H1 (cell line): ENCODE measurements at regions not wholly inside any gene's neighbourhood (a gene's known extent, or its start where the extent isn't known, plus 50 kb on each side); places are given as distances from the start of the nearest gene placed in this dataset.

ENCODE experiments used
- CTCF ChIA-PET: fragments of 300-600 bp; sonication (Branson Sonifier 250); formaldehyde crosslinking; loops from one replicate; lab custom pipeline; 2021; ENCODE audit not compliant: partially characterized antibody; lab: Charles Lee
- POLR2A ChIA-PET: fragments of 300-600 bp; sonication (Branson Sonifier 250); formaldehyde crosslinking; loops from one replicate; lab custom pipeline; 2021; ENCODE audit warnings: inconsistent platforms; ENCODE audit not compliant: partially characterized antibody; lab: Charles Lee
- DNase-seq, 2 experiments: peaks; one replicate each; pipeline versions ENCODE4 v3.0.0 to v3.0.0-alpha.2; 2010 to 2022; ENCODE audit warnings: low spot score in 2 of 2, low read depth in 1 of 2, mixed read lengths in 1 of 2
- FAIRE-seq: peaks from 2 replicates; lab custom pipeline; 2011; peaks lifted over from hg19 to GRCh38; lab: Jason Lieb, UNC
- H2AFZ ChIP-seq: 2 replicates; pipeline ENCODE4 v1.8.1; 2012; ENCODE audit warnings: low read length, inconsistent platforms
- H2AK5ac ChIP-seq: 2 replicates; pipeline ENCODE4 v1.6.1; 2013; ENCODE audit warnings: low read depth, low read length
- H2BK120ac ChIP-seq: replicated peaks from 2 replicates; pipeline ENCODE3; 2013; ENCODE audit warnings: low read depth, low read length, inconsistent platforms
- H2BK12ac ChIP-seq: 2 replicates; pipeline ENCODE4 v1.6.1; 2013; ENCODE audit warnings: low read depth, low read length
- H2BK15ac ChIP-seq: 2 replicates; pipeline ENCODE4 v1.6.1; 2013; ENCODE audit warnings: low read length
- H2BK20ac ChIP-seq: 2 replicates; pipeline ENCODE4 v1.6.1; 2013; ENCODE audit warnings: low read length
- H2BK5ac ChIP-seq: 2 replicates; pipeline ENCODE4 v1.6.1; 2013; ENCODE audit warnings: low read depth, low read length
- H3K14ac ChIP-seq: 2 replicates; pipeline ENCODE4 v1.6.1; 2013; ENCODE audit warnings: inconsistent platforms; ENCODE audit not compliant: insufficient read length
- H3K18ac ChIP-seq: 2 replicates; pipeline ENCODE4 v1.6.1; 2013; ENCODE audit warnings: low read length; ENCODE audit errors: extremely low read depth
- H3K23ac ChIP-seq: 2 replicates; pipeline ENCODE4 v1.6.1; 2013; ENCODE audit warnings: inconsistent platforms; ENCODE audit not compliant: insufficient read length
- H3K23me2 ChIP-seq: 2 replicates; pipeline ENCODE4 v1.6.1; 2013; ENCODE audit warnings: low read depth, low read length
- H3K27ac ChIP-seq: 2 replicates; pipeline ENCODE4 v1.6.1; 2011; ENCODE audit warnings: low read depth, low read length, inconsistent platforms
- H3K27me3 ChIP-seq, 4 experiments: replicated peaks in 1 of 4; 1 replicate in 1 of 4; 2 replicates in 3 of 4; pipeline versions ENCODE4 v1.6.1 to v1.8.1; 2011 to 2013; ENCODE audit warnings: low read length in 3 of 4, mild to moderate bottlenecking in 3 of 4, inconsistent platforms in 2 of 4, mixed read lengths in 2 of 4, moderate library complexity in 1 of 4; ENCODE audit not compliant: control insufficient read depth in 3 of 4, insufficient read depth in 3 of 4; ENCODE audit errors: extremely low read depth in 1 of 4
- H3K36me3 ChIP-seq, 4 experiments: 2 replicates each; pipeline versions ENCODE4 v1.6.1 to v1.8.1; 2011 to 2013; ENCODE audit warnings: mild to moderate bottlenecking in 4 of 4, low read length in 3 of 4, moderate library complexity in 2 of 4, control low read depth in 1 of 4, inconsistent platforms in 1 of 4; ENCODE audit not compliant: insufficient read depth in 4 of 4, control insufficient read depth in 2 of 4
- H3K4ac ChIP-seq: replicated peaks from 2 replicates; pipeline ENCODE3; 2013; ENCODE audit warnings: low read length, low read depth, mixed read lengths, inconsistent platforms; ENCODE audit not compliant: insufficient read length
- H3K4me1 ChIP-seq, 4 experiments: replicated peaks in 1 of 4; 1 replicate in 1 of 4; 2 replicates in 3 of 4; pipeline versions ENCODE4 v1.6.1 to v1.8.1; 2011 to 2013; ENCODE audit warnings: low read length in 3 of 4, inconsistent platforms in 2 of 4, mixed read lengths in 1 of 4; ENCODE audit not compliant: insufficient read depth in 4 of 4, control insufficient read depth in 3 of 4
- H3K4me2 ChIP-seq, 2 experiments: 2 replicates each; pipeline versions ENCODE4 v1.6.1 to v1.8.1; 2011 to 2013; ENCODE audit warnings: low read depth in 2 of 2, low read length in 2 of 2, control low read depth in 1 of 2, inconsistent platforms in 1 of 2, mild to moderate bottlenecking in 1 of 2; ENCODE audit not compliant: insufficient read depth in 1 of 2
- H3K4me3 ChIP-seq, 4 experiments: fragments of 200-600, 300-600 bp in 1 of 4; sonication (generic), shearing (Covaris generic), sonication (Bioruptor Twin) in 1 of 4; 2 replicates each; pipeline versions ENCODE4 v1.5.1 to v1.8.1; 2011 to 2016; ENCODE audit warnings: low read length in 4 of 4, low read depth in 3 of 4, control low read depth in 2 of 4, inconsistent platforms in 2 of 4, mild to moderate bottlenecking in 2 of 4, mixed read lengths in 1 of 4, moderate library complexity in 1 of 4; ENCODE audit not compliant: insufficient read depth in 2 of 4; ENCODE audit errors: extremely low read depth in 1 of 4
- H3K56ac ChIP-seq: replicated peaks from 2 replicates; pipeline ENCODE3; 2013; ENCODE audit warnings: low read depth, mild to moderate bottlenecking, mixed read lengths, low read length, inconsistent platforms; ENCODE audit not compliant: insufficient read length
- H3K79me1 ChIP-seq: 2 replicates; pipeline ENCODE4 v1.6.1; 2013; ENCODE audit warnings: low read depth, low read length, control low read depth
- H3K79me2 ChIP-seq, 2 experiments: 2 replicates each; pipeline versions ENCODE4 v1.6.1 to v1.8.1; 2012 to 2013; ENCODE audit warnings: low read length in 2 of 2, mild to moderate bottlenecking in 2 of 2, inconsistent platforms in 1 of 2; ENCODE audit not compliant: insufficient read depth in 2 of 2, control insufficient read depth in 1 of 2
- H3K9ac ChIP-seq, 4 experiments: replicated peaks in 1 of 4; 1 replicate in 1 of 4; 2 replicates in 3 of 4; pipeline versions ENCODE4 v1.6.1 to v1.8.1; 2011 to 2013; ENCODE audit warnings: low read depth in 3 of 4, low read length in 3 of 4, control low read depth in 2 of 4, mild to moderate bottlenecking in 2 of 4, moderate library complexity in 2 of 4, inconsistent platforms in 1 of 4; ENCODE audit errors: extremely low read depth in 1 of 4
- H3K9me3 ChIP-seq, 2 experiments: 2 replicates each; pipeline versions ENCODE4 v1.6.1 to v1.8.1; 2012 to 2013; ENCODE audit warnings: mild to moderate bottlenecking in 2 of 2, moderate library complexity in 2 of 2, control low read depth in 1 of 2, inconsistent platforms in 1 of 2, low read depth in 1 of 2, low read length in 1 of 2, mixed read lengths in 1 of 2; ENCODE audit not compliant: insufficient read depth in 2 of 2
- H4K20me1 ChIP-seq, 2 experiments: replicated peaks in 1 of 2; 2 replicates each; pipeline versions ENCODE3 to v1.8.1; 2011 to 2013; ENCODE audit warnings: inconsistent platforms in 2 of 2, low read length in 2 of 2, mild to moderate bottlenecking in 1 of 2; ENCODE audit not compliant: insufficient read depth in 2 of 2, control insufficient read depth in 1 of 2
- H4K5ac ChIP-seq: 2 replicates; pipeline ENCODE4 v1.6.1; 2013; ENCODE audit warnings: low read length, low read depth, mixed read lengths, inconsistent platforms; ENCODE audit not compliant: insufficient read length
- H4K8ac ChIP-seq: 2 replicates; pipeline ENCODE4 v1.8.0; 2013; ENCODE audit warnings: mild to moderate bottlenecking, moderate library complexity, low read length, inconsistent platforms; ENCODE audit not compliant: insufficient read depth; ENCODE audit errors: extremely low read depth
- H4K91ac ChIP-seq: replicated peaks from 2 replicates; pipeline ENCODE3; 2013; ENCODE audit warnings: low read length, mixed read lengths, inconsistent platforms; ENCODE audit not compliant: insufficient read length
- ATF2 ChIP-seq: IDR thresholded peaks from 2 replicates; pipeline ENCODE4 v1.6.1; 2012; ENCODE audit warnings: low read length, inconsistent platforms
- ATF3 ChIP-seq: IDR thresholded peaks from 2 replicates; pipeline ENCODE4 v1.6.1; 2011; ENCODE audit warnings: low read depth, mild to moderate bottlenecking, low read length; ENCODE audit not compliant: insufficient read depth
- CBX5 ChIP-seq: fragments of 300-800, 300-1000 bp; sonication (generic); IDR thresholded peaks from 2 replicates; pipeline ENCODE4 v1.7.1; 2016; ENCODE audit warnings: antibody characterized with exemption, low read length, low read depth
- CBX8 ChIP-seq: fragments of 300-800, 300-1000 bp; sonication (generic); IDR thresholded peaks from 2 replicates; pipeline ENCODE4 v1.7.1; 2016; ENCODE audit warnings: low read depth, low read length, borderline replicate concordance
- CHD2 ChIP-seq: IDR thresholded peaks from 2 replicates; pipeline ENCODE4 v1.6.1; 2012; ENCODE audit warnings: low read length, improper control_type of control experiment
- EGR1 ChIP-seq: IDR thresholded peaks from 2 replicates; pipeline ENCODE4 v1.6.1; 2011; ENCODE audit warnings: low read depth, low read length, borderline replicate concordance
- HDAC6 ChIP-seq: IDR thresholded peaks from one replicate; pipeline ENCODE4 v1.7.1; 2012; ENCODE audit warnings: low read depth, mild to moderate bottlenecking, inconsistent platforms, low read length, moderate library complexity
- JUN ChIP-seq: IDR thresholded peaks from 2 replicates; pipeline ENCODE4 v1.6.1; 2011; ENCODE audit warnings: low read depth, mild to moderate bottlenecking, improper control_type of control experiment, low read length
- PHF8 ChIP-seq: fragments of 200-600 bp; sonication (generic); conservative IDR thresholded peaks from 2 replicates; pipeline ENCODE4 v1.7.1; 2012; ENCODE audit warnings: low read depth, mild to moderate bottlenecking, inconsistent platforms, low read length, moderate library complexity
- POU5F1 ChIP-seq: IDR thresholded peaks from 2 replicates; pipeline ENCODE4 v1.6.1; 2011; ENCODE audit warnings: low read depth, mild to moderate bottlenecking, low read length, moderate library complexity
- SIX5 ChIP-seq: IDR thresholded peaks from 2 replicates; pipeline ENCODE4 v1.6.1; 2011; ENCODE audit warnings: mild to moderate bottlenecking, low read depth, low read length
- SUZ12 ChIP-seq: fragments of 200-600 bp; sonication (generic); IDR thresholded peaks from 2 replicates; pipeline ENCODE4 v1.6.1; 2012; ENCODE audit warnings: mild to moderate bottlenecking, inconsistent platforms, low read length, moderate library complexity, mixed read lengths
- TCF12 ChIP-seq: IDR thresholded peaks from 2 replicates; pipeline ENCODE4 v1.6.1; 2011; ENCODE audit warnings: low read depth, mild to moderate bottlenecking, low read length
- WGBS, 2 experiments: shearing (Covaris generic) in 1 of 2; methylation state at CpG; one replicate each; pipeline versions ENCODE4 v1.1.6 to v1.1.7; 2013 to 2015; ENCODE audit warnings: low lambda C conversion rate in 2 of 2, mixed read lengths in 2 of 2, inconsistent platforms in 1 of 2, low coverage in 1 of 2, missing lambda C conversion rate in 1 of 2; ENCODE audit not compliant: insufficient replicate concordance in 2 of 2, insufficient coverage in 1 of 2, insufficient read length in 1 of 2; ENCODE audit errors: extremely low coverage in 1 of 2, missing lambda C conversion rate in 1 of 2; 5-methylcytosine and 5-hydroxymethylcytosine counted together

GRCh38 chr6:23040899-23041298 lies 471.5 kb downstream of the HDGFL1 start:
- Histone ChIP-seq H3K23ac (no peak overlapping the region), H3K4me3 (no peak overlapping the region), H3K79me2 (no peaks in the 10 kb centered on the region), H3K18ac (no peak overlapping the region), H2BK5ac (no peak overlapping the region), H3K23me2 (no peaks in the 10 kb centered on the region), H3K4ac (no peak overlapping the region), H2BK20ac (no peak overlapping the region), H3K27ac (no peak overlapping the region), H3K4me1 (no peaks in the 10 kb centered on the region), H2BK12ac (no peak overlapping the region), H4K5ac (no peak overlapping the region), H3K14ac (no peak overlapping the region), H3K9ac (no peak overlapping the region), H3K79me1 (no peaks in the 10 kb centered on the region), H4K20me1 (no peaks in the 10 kb centered on the region), H2AK5ac (no peak overlapping the region), H2BK120ac (no peak overlapping the region), H3K9me3 (no peaks in the 10 kb centered on the region), H4K91ac (no peak overlapping the region), H2AFZ (no peak overlapping the region), H3K36me3 (no peaks in the 10 kb centered on the region), H3K56ac (no peak overlapping the region), H3K27me3 (no peaks in the 10 kb centered on the region), H4K8ac (no peak overlapping the region), H3K4me2 (no peak overlapping the region), H2BK15ac (no peak overlapping the region)
- DNase-seq (no peak), FAIRE-seq (no peak)
- 100% methylated on average over 1 of the region's 1 CpG; no CpG with 5 or more reads in 1 of the 2 experiments for WGBS, 2 experiments
- ChIA-PET POLR2A (no interaction called here), CTCF (no interaction called here)
- TF ChIP-seq CHD2 (no peak), SUZ12 (no peak), EGR1 (no peak), CBX5 (no peak), SIX5 (no peak), ATF3 (no peak), TCF12 (no peak), JUN (no peak), PHF8 (no peak), HDAC6 (no peak), POU5F1 (no peak), ATF2 (no peak), CBX8 (no peak)
